ENCODE measurements at regions not wholly inside any gene's neighbourhood (a gene's known extent, or its start where the extent isn't known, plus 50 kb on each side); places are given as distances from the start of the nearest gene placed in this dataset.
A peak's percentile ranks its signal among the peaks of the same experiment; 100 is the strongest.

- no peaks in the 10 kb centered on the region for H3K27me3 ChIP-seq (ENCODE audit: control insufficient read depth, insufficient read depth)
- no peaks in the 10 kb centered on the region for H3K4me1 ChIP-seq (ENCODE audit: control insufficient read depth, insufficient read depth, low read length)
- H3K4me3 ChIP-seq (ENCODE audit: low read length), result no peak overlapping the region
- 53% methylated on average over 5 of the region's 5 CpGs for WGBS
- no peak overlapping the region for H3K27ac ChIP-seq (ENCODE audit: low read length)
- no peak for ATAC-seq
- DNase-seq, result no peak
- intact Hi-C loops (cut with DNase I), result no loop called here
- H3K9me3 ChIP-seq (ENCODE audit: control insufficient read depth, low read length), result no peaks in the 10 kb centered on the region
These were observed 407.2 kb downstream of the EFNA5 start for GRCh38 chr5:107263387-107264018.

GRCh38 chr5:107257885-107258520 is 412.7 kb downstream of the EFNA5 start:
- ATAC-seq (no peak), DNase-seq (no peak)
- 91% methylated on average over 2 of the region's 2 CpGs for WGBS

GRCh38 chr5:107254902-107255234 is 415.9 kb downstream of the EFNA5 start:
- H3K4me1 ChIP-seq (ENCODE audit: control insufficient read depth, insufficient read depth, low read length), result no peaks in the 10 kb centered on the region
- no peaks in the 10 kb centered on the region for H3K9me3 ChIP-seq (ENCODE audit: control insufficient read depth, low read length)
- H3K4me3 ChIP-seq (ENCODE audit: low read length), result no peak overlapping the region
- DNase-seq (no peak), ATAC-seq (no peak)
- WGBS, result 95% methylated on average over 4 of the region's 4 CpGs
- H3K27ac ChIP-seq (ENCODE audit: low read length), result no peak overlapping the region
- intact Hi-C loops (cut with DNase I), result no loop called here
- H3K27me3 ChIP-seq (ENCODE audit: control insufficient read depth, insufficient read depth), result no peaks in the 10 kb centered on the region

More at GRCh38 chr5:107257885-107258520, 412.7 kb downstream of the EFNA5 start:
- Histone ChIP-seq H3K4me3 (ENCODE audit: low read length) (no peak overlapping the region), H3K4me1 (ENCODE audit: control insufficient read depth, insufficient read depth, low read length) (no peaks in the 10 kb centered on the region), H3K27me3 (ENCODE audit: control insufficient read depth, insufficient read depth) (no peaks in the 10 kb centered on the region), H3K27ac (ENCODE audit: low read length) (no peak overlapping the region), H3K9me3 (ENCODE audit: control insufficient read depth, low read length) (no peaks in the 10 kb centered on the region)
- intact Hi-C loops (cut with DNase I), result no loop called here

- ATAC-seq, result no peak
- WGBS, result 59% methylated on average over 6 of the region's 6 CpGs
- intact Hi-C loops (cut with DNase I), result no loop called here
- no peak for DNase-seq
- Histone ChIP-seq H3K4me3 (ENCODE audit: low read length) (no peak overlapping the region), H3K4me1 (ENCODE audit: control insufficient read depth, insufficient read depth, low read length) (no peaks in the 10 kb centered on the region), H3K9me3 (ENCODE audit: control insufficient read depth, low read length) (no peaks in the 10 kb centered on the region), H3K27ac (ENCODE audit: low read length) (no peak overlapping the region), H3K27me3 (ENCODE audit: control insufficient read depth, insufficient read depth) (no peaks in the 10 kb centered on the region)
These were observed 416.4 kb downstream of the EFNA5 start for GRCh38 chr5:107254214-107254901.

GRCh38 chr5:107253246-107253645 is 417.5 kb downstream of the EFNA5 start:
- Histone ChIP-seq H3K27ac (ENCODE audit: low read length) (no peak overlapping the region), H3K4me1 (ENCODE audit: control insufficient read depth, insufficient read depth, low read length) (no peaks in the 10 kb centered on the region), H3K4me3 (ENCODE audit: low read length) (no peak overlapping the region), H3K9me3 (ENCODE audit: control insufficient read depth, low read length) (no peaks in the 10 kb centered on the region), H3K27me3 (ENCODE audit: control insufficient read depth, insufficient read depth) (no peaks in the 10 kb centered on the region)
- intact Hi-C loops (cut with DNase I), result no loop called here
- ATAC-seq (no peak), DNase-seq (no peak)
- WGBS, result 75% methylated on average over 5 of the region's 5 CpGs

- intact Hi-C loops (cut with DNase I), result no loop called here
- Histone ChIP-seq H3K4me3 (ENCODE audit: low read length) (no peak overlapping the region), H3K4me1 (ENCODE audit: control insufficient read depth, insufficient read depth, low read length) (no peaks in the 10 kb centered on the region), H3K9me3 (ENCODE audit: control insufficient read depth, low read length) (no peaks in the 10 kb centered on the region), H3K27ac (ENCODE audit: low read length) (no peak overlapping the region), H3K27me3 (ENCODE audit: control insufficient read depth, insufficient read depth) (no peaks in the 10 kb centered on the region)
- DNase-seq (no peak), ATAC-seq (no peak)
- 84% methylated on average over 2 of the region's 2 CpGs for WGBS
These were observed 419.6 kb downstream of the EFNA5 start for GRCh38 chr5:107251151-107251550.

GRCh38 chr5:107248066-107248695 is 422.6 kb downstream of the EFNA5 start:
- Histone ChIP-seq H3K4me1 (ENCODE audit: control insufficient read depth, insufficient read depth, low read length) (no peaks in the 10 kb centered on the region), H3K27ac (ENCODE audit: low read length) (no peak overlapping the region), H3K27me3 (ENCODE audit: control insufficient read depth, insufficient read depth) (no peaks in the 10 kb centered on the region), H3K4me3 (ENCODE audit: low read length) (no peak overlapping the region), H3K9me3 (ENCODE audit: control insufficient read depth, low read length) (no peaks in the 10 kb centered on the region)
- intact Hi-C loops (cut with DNase I), result loop anchor here in 1 of 4 donors (5.0 kb wide), 1 partner anchor 146 kb away; no protein-coding TSS in a partner anchor
- 53% methylated on average over 10 of the region's 10 CpGs for WGBS
- peak in 1 of 2 donors; percentile 29 for ATAC-seq
- peak; percentile 48 to 70 (median 56) for DNase-seq

- no peak overlapping the region for H3K4me3 ChIP-seq (ENCODE audit: low read length)
- DNase-seq (no peak), ATAC-seq (peak in 1 of 2 donors; percentile 23)
- no peaks in the 10 kb centered on the region for H3K9me3 ChIP-seq (ENCODE audit: control insufficient read depth, low read length)
- no peaks in the 10 kb centered on the region for H3K4me1 ChIP-seq (ENCODE audit: control insufficient read depth, insufficient read depth, low read length)
- no peak overlapping the region for H3K27ac ChIP-seq (ENCODE audit: low read length)
- no peaks in the 10 kb centered on the region for H3K27me3 ChIP-seq (ENCODE audit: control insufficient read depth, insufficient read depth)
- intact Hi-C loops (cut with DNase I), result loop anchor here in 1 of 4 donors (5.0 kb wide), 1 partner anchor 145 kb away; no protein-coding TSS in a partner anchor
- 88% methylated on average over 2 of the region's 2 CpGs for WGBS
These were observed 423.3 kb downstream of the EFNA5 start for GRCh38 chr5:107247427-107247826.

- H3K4me3 ChIP-seq (ENCODE audit: low read length), result no peak overlapping the region
- WGBS, result 83% methylated on average over 3 of the region's 3 CpGs
- intact Hi-C loops (cut with DNase I), result no loop called here
- H3K27me3 ChIP-seq (ENCODE audit: control insufficient read depth, insufficient read depth), result no peaks in the 10 kb centered on the region
- H3K4me1 ChIP-seq (ENCODE audit: control insufficient read depth, insufficient read depth, low read length), result no peaks in the 10 kb centered on the region
- no peak overlapping the region for H3K27ac ChIP-seq (ENCODE audit: low read length)
- no peaks in the 10 kb centered on the region for H3K9me3 ChIP-seq (ENCODE audit: control insufficient read depth, low read length)
- ATAC-seq (no peak), DNase-seq (no peak)
These were observed 427.5 kb downstream of the EFNA5 start for GRCh38 chr5:107243220-107243579.

- intact Hi-C loops (cut with DNase I), result no loop called here
- no peak overlapping the region for H3K27ac ChIP-seq (ENCODE audit: low read length)
- no peaks in the 10 kb centered on the region for H3K9me3 ChIP-seq (ENCODE audit: control insufficient read depth, low read length)
- H3K27me3 ChIP-seq (ENCODE audit: control insufficient read depth, insufficient read depth), result no peaks in the 10 kb centered on the region
- H3K4me3 ChIP-seq (ENCODE audit: low read length), result no peak overlapping the region
- DNase-seq (no peak), ATAC-seq (no peak)
- no peaks in the 10 kb centered on the region for H3K4me1 ChIP-seq (ENCODE audit: control insufficient read depth, insufficient read depth, low read length)
- WGBS, result 70% methylated on average over 3 of the region's 3 CpGs
These were observed 428.1 kb downstream of the EFNA5 start for GRCh38 chr5:107242411-107243219.

Data from right cardiac atrium (tissue), 5 donors.